ENCODE measurements at regions not wholly inside any gene's neighbourhood (a gene's known extent, or its start where the extent isn't known, plus 50 kb on each side); places are given as distances from the start of the nearest gene placed in this dataset.
"Not testable (repeated sequence)": the region's sequence is repeated elsewhere in the genome, so short reads cannot be mapped to it uniquely, and the experiment has no call there.

GRCh38 chr2:89195636-89196251 is 504.3 kb downstream of the RPIA start:
- TF ChIP-seq CTCF (IDR thresholded peaks at IDR 0.05); ZSCAN18 (CRISPR knock-in tag; IDR thresholded peaks at IDR 0.05); ATF3 (CRISPR knock-in tag; conservative IDR thresholded peaks at IDR 0.05); MAX (CRISPR knock-in tag; IDR thresholded peaks at IDR 0.05); AFF4 (CRISPR knock-in tag; IDR thresholded peaks at IDR 0.05; ENCODE audit: borderline replicate concordance); E2F4 (CRISPR knock-in tag; IDR thresholded peaks at IDR 0.05; ENCODE audit: borderline replicate concordance, low read depth); ESRRA (CRISPR knock-in tag; IDR thresholded peaks at IDR 0.05; ENCODE audit: borderline replicate concordance); IRF1 (CRISPR knock-in tag; IDR thresholded peaks at IDR 0.05); ZNF396 (CRISPR knock-in tag; IDR thresholded peaks at IDR 0.05; ENCODE audit: borderline replicate concordance); CREB1 (CRISPR knock-in tag; IDR thresholded peaks at IDR 0.05); ETV6 (CRISPR knock-in tag; IDR thresholded peaks at IDR 0.05): not testable (repeated sequence)
